HG03565 (cell line): ENCODE measurements at regions not wholly inside any gene's neighbourhood (a gene's known extent, or its start where the extent isn't known, plus 50 kb on each side); places are given as distances from the start of the nearest gene placed in this dataset.

Experiments used
- ATAC-seq: cut with Tn5 transposase; IDR thresholded peaks from one replicate; pipeline ENCODE4 v1.9.1; 2021; ENCODE audit warnings: mild to moderate bottlenecking, moderate library complexity; ENCODE audit not compliant: unreplicated experiment

DNA sequence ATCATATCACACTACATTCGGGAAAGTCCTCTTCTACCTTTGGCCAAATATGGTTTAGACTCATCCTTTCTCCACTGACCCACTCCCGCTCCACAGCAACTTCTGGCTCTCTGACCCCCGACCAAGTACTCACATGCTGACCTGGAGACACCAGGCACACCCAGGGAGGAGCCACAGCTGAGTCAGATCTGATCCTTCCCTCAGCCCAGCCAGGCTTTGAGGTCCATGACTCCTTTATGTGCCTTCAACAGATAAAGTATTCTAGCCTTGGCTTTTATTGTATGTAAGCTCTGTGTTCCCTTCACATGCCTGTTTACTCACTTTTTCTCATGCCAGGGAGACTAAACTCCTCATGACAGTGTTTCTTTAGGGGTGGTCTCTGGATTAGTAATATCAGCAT is 166.9 kb upstream of the UMPS start:
- ATAC-seq = no peak

DNA sequence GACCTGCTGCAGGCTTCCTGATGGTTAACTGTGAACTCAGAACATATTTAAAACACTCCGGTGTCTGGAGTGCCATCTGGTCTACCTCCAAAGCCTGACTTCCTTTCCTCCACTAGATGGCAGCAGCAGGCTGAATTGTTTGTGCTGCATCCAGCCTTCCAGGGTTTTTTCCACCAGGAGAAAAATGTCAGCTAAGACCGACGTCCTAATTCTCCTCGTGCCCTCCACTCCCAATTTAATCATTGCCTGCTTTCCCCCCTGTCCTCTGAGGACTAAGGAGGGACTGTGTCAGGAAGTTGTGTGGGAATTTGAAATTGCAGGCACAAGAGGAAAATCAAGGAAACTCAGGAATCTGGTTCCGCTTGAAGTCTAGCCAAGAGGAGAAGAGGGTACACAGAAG is 165.2 kb upstream of the UMPS start:
- no peak for ATAC-seq

DNA sequence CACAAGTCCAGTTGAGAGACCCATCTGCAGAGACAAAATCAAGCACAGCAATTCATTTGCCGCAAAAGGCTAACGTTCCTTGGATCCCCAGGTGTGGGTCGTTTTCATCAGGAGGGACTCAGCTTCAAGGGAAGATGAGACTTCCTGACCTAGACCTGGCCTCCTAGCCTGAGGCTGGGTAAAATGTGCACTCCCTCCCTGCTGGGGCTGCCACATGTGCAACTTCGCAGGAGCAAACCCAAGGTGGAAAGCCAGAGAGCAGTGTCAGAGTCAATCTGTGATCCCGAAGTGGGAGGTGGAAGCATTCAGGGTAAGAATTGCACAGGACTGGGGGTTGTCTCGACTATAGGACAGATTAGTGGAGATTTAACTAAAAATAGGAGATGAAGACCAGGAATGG is 164.7 kb upstream of the UMPS start:
- ATAC-seq = no peak

DNA sequence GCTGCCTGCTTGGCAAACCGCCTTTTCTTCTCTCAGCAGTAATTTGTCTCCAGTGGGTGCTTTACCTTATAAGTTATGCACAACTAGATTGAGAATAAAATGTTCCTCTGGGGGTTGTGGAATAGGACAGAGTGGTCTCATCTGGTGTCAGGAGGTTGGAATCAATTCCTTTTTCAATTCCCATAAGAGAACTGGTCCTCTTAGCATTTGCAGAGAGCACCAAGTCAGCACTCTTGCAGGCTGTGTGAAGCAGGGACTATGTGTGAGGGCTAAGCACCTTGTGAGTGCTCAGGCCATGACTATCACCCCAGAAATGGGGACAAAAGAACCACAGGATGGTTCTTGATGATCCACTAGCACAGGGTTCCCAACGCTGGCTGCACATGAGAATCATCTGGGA is 163.6 kb upstream of the UMPS start:
- ATAC-seq = no peak

DNA sequence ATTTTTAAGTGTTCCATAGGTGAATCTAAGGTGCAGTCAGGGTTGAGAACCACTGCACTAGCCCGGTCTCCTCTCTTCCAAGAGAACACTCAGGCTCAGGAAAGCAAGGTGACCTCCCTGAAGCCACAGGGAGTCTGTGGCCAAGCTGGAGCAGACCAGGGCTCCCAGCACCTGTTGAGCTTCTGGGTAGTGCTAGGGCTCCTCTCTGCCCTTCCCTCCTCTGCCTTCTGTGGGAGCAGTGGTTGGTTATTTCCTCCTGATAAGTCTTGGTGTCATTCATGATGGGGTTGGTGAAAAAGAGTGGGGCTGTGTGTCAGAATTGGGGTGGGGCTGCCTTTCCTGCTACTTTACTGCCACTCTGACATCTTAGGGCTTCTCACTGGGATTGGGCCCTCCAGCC is 163.1 kb upstream of the UMPS start:
- no peak for ATAC-seq

DNA sequence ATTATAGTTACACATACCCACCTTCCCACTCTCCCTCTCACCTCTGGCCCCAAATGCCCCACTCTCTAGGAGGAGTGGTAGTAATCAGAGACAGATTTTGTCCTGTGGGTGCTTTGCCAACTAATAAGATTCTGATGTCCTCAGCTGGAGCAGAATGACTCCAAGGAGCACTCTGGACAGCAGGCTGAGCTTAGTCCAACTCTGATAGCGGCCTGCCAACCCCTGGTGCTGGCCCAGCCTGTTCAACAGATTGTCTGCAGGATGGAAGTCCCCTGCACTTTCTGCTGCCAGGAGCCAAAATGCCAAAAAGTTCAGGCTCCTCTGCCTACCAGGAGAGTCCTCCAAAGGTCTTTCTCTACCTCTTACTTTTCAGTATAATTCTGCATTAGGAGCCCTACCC is 160.5 kb upstream of the UMPS start:
- no peak for ATAC-seq

DNA sequence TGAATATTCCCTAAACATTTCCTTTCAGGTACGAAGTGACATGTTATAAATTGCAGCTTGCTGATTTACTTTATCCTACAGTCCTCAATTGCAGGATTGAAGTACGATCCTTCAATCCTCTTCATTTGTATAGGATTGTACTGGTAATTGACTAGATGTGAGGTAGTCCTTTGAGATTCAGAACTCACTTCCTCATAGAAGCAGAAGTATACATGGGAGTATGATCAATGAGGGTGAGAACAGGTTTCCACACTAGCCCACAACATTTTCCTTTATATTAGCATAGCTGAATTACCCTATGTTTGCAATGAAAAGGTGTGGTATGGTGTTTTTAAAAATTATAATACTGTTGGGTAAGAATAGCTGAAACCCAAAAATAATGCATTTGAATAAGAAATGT is 160.0 kb upstream of the UMPS start:
- no peak for ATAC-seq

DNA sequence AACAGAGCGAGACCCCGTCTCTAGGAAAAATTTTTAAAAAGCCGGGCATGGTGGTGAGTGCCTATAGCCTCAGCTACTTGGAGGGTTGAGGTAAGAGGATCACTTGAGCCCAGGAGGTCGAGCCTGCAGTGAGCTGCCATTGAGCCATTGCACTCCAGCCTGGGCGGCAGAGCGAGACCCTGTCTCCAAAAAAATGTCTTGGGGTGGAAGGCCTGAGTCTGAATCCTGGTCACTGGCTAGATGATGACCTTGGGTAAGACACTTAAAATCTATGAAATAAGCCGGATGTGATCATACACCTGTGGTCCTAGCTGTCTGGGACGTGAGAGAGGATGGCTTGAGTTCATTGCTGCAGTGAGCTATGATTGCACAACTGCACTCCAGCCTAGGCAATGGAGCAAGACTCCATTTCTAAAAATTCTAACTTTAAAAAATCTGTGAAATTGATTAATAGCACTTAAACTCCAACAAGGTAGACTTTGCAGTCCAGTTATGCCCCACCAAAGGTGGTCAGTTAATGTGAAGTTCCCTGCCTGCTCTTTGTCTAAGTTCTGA is 157.3 kb upstream of the UMPS start:
- no peak for ATAC-seq

DNA sequence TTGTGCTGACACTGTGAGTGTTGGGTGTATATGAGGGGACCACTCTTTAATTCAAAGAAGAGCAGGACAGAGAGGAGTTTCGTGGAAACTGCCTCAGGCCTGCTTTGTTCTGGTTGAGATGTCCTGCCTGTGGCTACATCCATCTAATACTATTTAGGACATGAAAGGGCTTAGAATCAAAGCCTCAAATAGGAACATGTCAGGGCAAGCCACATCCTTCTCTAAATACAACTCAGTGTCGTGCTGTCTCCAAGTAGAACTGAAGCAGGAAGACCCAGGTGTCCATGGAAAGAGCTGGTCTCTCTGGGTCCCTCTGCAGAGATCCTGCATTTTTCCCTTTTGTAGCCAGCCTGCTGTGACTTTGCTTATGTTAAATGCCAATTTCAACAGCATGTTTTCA is 156.2 kb upstream of the UMPS start:
- no peak for ATAC-seq

DNA sequence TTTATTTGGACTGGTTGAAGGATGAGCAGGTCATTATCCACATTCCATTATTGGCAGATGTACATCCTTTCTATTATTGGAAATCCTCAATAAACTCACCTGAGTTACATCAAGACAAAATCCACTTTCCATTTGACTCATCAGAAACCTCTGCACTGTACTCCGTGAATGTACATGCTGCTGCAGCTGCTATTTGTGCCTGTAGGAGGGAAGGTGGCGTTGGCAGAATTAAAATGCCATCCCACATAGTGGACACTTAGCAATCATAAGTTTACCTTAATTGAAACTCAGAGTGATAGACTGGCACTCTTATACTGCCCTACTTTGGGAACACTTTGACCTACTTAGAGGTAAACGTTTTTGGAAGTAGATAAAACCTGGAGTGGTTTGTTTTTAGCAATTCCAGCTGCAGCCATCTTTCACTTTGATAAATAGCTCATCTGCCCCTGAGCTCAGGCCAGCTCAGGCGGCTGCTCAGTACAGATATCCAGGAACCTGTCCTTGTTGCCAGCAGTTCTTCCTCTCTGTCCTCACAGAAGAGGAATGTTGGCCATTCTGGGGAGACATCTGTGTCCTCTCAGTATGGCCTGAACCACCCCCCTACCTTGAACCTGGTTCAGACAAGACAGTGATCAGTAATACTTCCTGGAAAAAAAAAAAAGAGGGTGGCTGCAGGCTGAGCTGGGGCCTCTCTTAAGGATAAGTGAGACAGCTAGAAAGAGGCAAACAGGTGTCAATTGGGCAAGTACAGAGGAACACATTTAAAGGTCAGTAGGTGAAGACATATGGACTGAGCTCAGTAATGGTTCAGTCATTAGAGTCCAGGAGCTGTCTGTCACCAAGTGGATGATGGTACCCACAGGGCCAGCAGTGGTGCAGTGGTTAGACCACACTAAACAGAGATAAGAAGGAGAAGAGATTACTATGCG is 153.4 kb upstream of the UMPS start:
- no peak for ATAC-seq

DNA sequence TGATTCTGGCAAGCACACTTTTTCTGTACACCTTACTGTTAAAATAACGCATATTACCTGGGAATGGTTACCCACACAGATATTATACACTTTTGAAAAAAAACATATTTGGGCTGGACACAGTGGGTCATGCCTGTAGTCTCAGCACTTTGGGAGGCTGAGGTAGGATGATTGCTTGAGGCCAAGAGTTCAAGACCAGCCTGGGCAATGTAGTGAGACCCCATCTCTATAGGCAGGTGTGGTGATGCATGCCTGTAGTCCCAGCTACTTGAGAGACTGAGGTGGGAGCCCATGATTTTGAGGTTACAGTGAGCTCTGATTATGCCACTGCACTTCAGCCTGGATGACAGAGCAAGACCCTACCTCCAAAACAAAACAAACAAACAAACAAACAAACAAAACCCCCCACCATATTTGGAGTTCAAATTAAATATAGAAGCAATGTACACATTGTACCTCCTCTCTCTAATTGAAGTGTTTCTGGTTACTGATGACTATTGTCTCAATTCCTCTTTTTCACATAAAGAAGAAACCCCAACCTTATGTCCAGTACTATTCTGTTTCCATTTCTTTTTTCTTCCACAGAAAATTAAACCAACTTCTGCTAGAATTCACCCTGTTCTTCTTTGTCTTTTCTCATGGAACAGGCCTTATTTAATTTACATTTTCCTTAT is 152.6 kb upstream of the UMPS start:
- ATAC-seq = peak; percentile 45

DNA sequence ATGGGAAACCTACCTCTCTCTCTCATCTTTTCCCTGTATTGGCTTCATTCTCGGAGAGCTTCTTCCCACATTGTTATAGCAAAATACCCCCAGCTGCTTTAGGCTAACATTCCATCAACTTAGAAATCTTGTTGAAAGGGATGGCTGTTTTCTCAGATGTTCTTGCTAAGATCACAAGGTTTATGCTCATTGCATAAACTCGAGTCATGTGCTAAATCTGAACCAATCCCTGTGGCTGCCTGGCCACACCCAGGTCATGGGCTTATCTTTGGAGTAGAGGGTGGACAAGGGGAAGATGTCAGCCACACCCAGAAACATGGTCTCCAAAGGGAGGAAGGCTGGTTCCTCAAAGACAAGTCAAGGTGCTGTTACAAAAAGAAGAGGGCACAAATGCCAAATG is 150.6 kb upstream of the UMPS start:
- no peak for ATAC-seq

DNA sequence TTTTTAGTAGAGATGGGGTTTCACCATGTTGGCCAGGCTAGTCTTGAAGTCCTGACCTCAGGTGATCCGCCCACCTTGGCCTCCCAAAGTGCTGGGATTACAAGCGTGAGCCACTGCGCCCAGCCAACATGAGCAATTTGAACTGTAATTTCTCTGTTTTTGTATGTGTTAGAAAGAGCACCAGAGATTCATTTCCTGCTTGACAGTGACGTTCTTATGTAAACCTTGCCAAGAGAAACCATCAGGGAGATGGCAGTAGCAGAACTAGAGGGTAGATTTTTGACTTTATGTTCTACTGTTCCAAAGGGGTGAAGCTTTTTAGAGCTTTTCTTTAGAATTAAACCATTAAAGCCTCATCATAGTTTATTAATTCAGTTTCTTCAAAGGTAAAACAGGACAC is 148.1 kb upstream of the UMPS start:
- no peak for ATAC-seq

DNA sequence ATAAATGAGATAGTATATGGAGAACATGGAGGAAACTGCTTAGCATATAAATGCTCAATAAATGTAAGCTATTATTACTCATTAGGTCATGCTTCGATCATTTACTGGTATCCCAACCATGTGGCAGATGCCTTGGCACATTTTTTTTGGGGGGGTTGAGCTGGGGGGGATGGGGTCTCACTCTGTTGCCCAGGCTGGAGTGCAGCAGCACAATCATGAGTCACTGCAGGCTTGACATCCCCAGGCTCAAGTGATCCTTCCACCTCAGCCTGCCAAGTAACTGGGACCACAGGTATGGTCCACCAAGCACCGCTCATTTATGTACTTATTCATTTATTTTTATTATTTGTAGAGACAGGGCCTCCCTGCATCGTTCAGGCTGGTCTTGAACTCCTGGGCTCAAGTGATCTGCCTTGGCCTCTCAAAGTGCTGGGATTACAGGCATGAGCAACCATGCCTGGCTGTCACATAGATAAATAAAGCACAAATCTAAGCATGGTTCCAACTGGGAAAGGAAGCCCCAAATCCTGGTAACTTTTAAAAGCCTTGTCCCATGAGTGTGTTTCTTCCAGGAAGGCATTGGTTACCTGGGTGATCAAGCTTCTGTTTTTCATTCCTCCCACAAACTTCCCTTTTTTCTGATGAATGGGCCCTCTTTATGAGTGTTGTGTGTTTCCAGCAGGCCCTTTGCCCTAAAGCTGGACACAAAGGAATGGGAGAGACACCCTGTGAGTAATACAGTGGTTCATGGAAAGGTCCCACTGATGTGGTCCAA is 147.4 kb upstream of the UMPS start:
- no peak for ATAC-seq

DNA sequence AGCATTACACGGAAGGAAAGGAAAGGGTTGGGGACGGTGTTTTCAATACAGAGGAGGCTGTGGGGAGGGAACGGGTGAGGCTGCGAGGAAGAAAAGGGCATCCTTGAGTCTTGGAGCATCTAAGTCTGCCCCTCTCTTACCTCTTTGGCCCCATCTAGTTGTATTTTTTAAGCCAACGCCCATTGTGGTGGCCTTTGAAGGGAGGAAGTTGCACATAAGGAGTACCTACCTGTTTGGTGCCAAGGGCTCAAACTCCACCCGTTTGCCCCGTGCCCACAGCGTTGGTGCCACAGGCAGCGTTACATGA is 146.1 kb upstream of the UMPS start:
- no peak for ATAC-seq

DNA sequence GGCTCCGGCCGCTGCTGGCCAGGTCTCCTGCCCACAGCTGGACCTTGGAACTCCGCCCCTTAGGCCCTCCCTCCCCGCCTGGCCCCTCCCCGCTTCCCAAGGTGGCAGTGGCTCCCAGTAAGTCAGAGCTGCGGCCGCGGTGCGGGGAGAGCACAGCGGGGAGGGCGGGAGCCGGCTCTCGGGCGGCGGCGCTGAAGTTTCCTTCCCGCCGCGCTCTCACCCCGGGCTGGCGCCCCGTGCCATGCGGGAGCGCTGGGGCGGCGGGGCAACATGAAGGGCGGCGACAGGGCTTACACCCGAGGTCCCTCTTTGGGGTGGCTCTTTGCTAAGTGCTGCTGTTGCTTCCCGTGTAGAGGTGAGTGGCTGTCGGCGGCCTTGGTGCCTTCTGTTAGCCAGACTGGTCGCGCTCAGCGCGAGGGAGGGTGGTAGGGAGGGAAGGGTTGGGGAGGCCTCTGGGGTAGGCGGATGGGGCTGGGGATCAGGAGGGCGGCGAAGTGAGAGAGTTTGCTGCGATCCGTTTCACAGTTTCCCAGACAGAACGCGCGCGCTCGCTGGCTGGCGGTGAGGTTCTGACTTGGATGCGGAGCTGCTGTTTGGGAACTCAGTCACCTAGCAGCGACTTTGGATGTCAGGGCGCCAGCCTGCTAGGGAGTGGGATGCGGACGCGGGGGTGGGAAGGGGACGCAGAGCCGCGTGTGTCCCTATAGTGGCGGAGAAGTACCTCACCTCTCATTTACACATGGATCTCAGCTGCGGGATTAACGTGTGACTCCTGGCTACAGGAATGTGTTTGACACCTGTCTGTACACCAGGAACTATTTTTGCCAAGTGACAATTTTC is 145.5 kb upstream of the UMPS start:
- no peak for ATAC-seq

DNA sequence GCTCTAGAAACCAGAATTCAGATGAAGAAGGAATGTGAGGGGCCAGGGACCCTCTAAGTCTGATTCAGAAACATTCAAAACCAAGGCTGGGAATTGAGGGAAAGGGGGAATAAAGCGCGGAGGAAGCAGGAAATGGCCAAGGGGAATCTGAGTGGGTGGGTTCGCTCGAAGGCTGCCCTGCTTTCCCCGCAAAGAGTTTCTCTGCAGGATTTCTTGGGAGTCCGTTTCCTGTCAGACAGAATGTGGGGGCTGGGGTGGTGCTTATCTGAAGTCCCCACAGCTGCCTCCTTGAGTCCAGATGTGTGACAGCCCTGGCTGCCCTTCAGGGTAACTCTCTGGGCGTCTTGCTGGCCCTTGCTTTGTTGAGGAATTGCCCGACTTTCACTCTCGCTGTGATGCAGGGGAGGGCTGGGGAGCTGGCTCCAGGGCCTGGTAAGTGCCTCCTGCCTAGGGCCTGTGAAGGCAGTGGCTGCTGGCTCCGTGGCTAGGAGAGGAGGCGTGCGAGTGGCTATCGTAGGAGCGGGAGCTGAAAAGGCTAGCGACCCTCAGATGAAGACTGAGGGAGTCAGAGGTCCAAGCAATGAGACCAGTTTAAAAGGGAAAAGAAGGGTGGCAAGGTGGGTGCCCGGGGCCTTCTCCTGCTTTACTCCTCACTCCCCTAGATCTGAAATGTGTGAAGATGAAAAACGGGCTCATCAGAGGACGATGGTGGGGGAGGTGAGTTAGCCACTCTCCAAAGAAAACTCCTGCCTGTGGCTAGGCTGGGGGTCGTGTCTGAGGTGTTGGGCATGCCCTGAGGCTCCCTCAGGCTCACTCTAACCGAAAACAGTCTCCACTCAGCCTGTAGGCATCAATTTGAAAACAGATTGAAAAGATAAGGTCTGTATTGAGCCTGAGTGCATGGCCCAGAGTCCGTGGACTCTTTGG is 143.9 kb upstream of the UMPS start:
- ATAC-seq = no peak

DNA sequence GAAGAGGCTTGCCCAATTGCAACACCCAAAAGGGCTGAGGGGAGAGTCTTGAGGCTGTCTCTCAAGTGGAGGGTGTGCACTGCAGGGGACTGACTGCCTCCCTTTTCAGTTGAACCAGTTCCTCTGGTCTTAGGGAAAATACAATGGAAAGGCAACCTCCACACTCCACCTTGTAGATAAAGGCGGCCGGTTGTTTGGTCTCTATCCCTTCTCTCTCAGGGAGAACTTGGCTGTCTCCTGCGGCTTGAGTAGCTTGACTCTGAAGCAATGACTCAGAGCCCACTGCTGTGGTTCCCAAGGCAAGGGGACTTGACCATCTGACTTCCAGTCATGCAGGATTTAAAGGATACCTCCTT is 143.2 kb upstream of the UMPS start:
- ATAC-seq = no peak

DNA sequence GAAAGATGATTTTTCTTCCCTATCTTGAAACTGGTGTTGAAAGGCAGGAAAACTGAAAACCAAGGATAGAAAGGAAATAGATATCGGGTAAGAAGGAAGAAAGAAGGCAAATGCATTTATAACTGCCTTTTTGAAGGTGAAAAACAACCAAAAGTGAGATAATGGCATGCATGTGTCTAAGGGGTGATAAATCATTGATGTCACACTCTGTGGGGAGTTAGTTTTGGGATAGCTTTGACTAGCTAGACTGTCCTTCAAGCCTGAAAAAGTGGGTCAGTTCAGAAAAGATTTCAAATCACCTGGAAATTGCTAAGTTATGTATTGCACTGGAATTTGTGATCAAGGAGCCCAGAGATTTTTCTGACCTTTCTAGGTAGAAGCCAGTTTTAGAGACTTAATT is 142.2 kb upstream of the UMPS start:
- no peak for ATAC-seq

DNA sequence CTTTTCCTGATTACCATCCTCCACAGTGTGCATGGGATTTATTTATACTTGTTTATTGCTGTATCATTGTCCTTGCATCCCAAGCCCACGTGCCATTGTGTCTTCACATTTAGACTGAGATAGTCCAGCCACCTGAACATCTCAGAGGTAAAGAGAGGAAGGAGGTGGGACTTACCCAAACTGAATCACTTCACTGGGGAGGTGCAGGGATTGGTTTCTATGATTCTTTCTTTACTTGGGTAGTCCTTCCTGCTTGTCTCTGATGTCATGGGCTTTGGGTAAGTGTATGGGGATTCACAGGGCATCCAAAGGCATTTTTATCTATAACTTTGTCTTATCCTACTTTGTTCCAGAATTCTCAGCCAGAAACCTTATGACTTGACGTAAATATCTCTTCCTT is 141.5 kb upstream of the UMPS start:
- no peak for ATAC-seq
